Parathyroid adenoma (tissue), 2 donors: ENCODE measurements at regions not wholly inside any gene's neighbourhood (a gene's known extent, or its start where the extent isn't known, plus 50 kb on each side); places are given as distances from the start of the nearest gene placed in this dataset.

ENCODE experiments used
- H2AFZ ChIP-seq: fragments of 300-600 bp; sonication (generic); one replicate; pipeline ENCODE4 v1.7.0; 2017; ENCODE audit warnings: antibody characterized with exemption, mild to moderate bottlenecking
- H3K27ac ChIP-seq: fragments of 300-600 bp; sonication (generic); one replicate; pipeline ENCODE4 v1.7.0; 2017
- H3K27me3 ChIP-seq: fragments of 300-600 bp; sonication (generic); one replicate; pipeline ENCODE4 v1.7.0; 2017; ENCODE audit warnings: low read length; ENCODE audit not compliant: control insufficient read depth, insufficient read depth
- H3K36me3 ChIP-seq: fragments of 300-600 bp; sonication (generic); one replicate; pipeline ENCODE4 v1.7.0; 2017; ENCODE audit warnings: low read length; ENCODE audit not compliant: control insufficient read depth, insufficient read depth
- H3K4me1 ChIP-seq: fragments of 300-600 bp; sonication (generic); one replicate; pipeline ENCODE4 v1.7.0; 2017; ENCODE audit warnings: control low read depth
- H3K4me2 ChIP-seq: fragments of 300-600 bp; sonication (generic); one replicate; pipeline ENCODE4 v1.7.0; 2017; ENCODE audit warnings: low read length
- H3K4me3 ChIP-seq: fragments of 300-600 bp; sonication (generic); one replicate; pipeline ENCODE4 v1.7.0; 2017; ENCODE audit warnings: low read depth, low read length
- H3K79me2 ChIP-seq: fragments of 300-600 bp; sonication (generic); one replicate; pipeline ENCODE4 v1.7.0; 2017; ENCODE audit warnings: control low read depth
- H3K9ac ChIP-seq: fragments of 300-600 bp; sonication (generic); one replicate; pipeline ENCODE4 v1.7.0; 2017; ENCODE audit warnings: mild to moderate bottlenecking
- H3K9me3 ChIP-seq: fragments of 300-600 bp; sonication (generic); one replicate; pipeline ENCODE4 v1.7.0; 2017; ENCODE audit warnings: low read length; ENCODE audit not compliant: control insufficient read depth
- TF ChIP-seq, protein P1 (sequence below): fragments of 300-600 bp; sonication (generic); IDR thresholded peaks from one replicate; pipeline ENCODE4 v1.7.0; 2017; ENCODE audit warnings: antibody characterized with exemption, mild to moderate bottlenecking
- donor health status: primary hyperparathyroidism.

DNA sequence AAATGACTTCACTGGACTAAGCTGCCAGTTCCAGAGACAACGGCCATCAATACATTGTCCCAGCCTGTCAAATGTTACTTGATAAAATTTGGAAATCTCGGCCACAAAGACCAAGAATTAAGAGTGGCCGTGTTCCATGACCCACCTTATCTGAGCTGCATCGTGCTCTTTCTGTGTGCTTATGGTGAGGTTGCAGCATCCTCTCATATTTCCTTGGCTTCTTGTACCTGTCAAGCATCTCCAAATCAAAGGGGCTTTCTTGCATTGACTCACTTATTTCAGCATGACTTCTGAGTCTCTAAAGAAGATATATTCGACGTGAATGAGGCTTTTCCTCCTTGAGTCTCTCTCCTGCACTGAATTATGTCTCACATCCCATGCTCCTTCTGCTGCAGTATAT is 421.7 kb downstream of the MCTP2 start:
- Histone ChIP-seq H3K79me2 (no peaks in the 10 kb centered on the region), H3K9me3 (no peaks in the 10 kb centered on the region), H3K9ac (no peak overlapping the region), H3K4me3 (no peak overlapping the region), H3K4me2 (no peak overlapping the region), H3K36me3 (no peaks in the 10 kb centered on the region), H2AFZ (no peak overlapping the region), H3K4me1 (no peaks in the 10 kb centered on the region), H3K27ac (no peak overlapping the region), H3K27me3 (no peaks in the 10 kb centered on the region)
- TF ChIP-seq, protein P1, sequence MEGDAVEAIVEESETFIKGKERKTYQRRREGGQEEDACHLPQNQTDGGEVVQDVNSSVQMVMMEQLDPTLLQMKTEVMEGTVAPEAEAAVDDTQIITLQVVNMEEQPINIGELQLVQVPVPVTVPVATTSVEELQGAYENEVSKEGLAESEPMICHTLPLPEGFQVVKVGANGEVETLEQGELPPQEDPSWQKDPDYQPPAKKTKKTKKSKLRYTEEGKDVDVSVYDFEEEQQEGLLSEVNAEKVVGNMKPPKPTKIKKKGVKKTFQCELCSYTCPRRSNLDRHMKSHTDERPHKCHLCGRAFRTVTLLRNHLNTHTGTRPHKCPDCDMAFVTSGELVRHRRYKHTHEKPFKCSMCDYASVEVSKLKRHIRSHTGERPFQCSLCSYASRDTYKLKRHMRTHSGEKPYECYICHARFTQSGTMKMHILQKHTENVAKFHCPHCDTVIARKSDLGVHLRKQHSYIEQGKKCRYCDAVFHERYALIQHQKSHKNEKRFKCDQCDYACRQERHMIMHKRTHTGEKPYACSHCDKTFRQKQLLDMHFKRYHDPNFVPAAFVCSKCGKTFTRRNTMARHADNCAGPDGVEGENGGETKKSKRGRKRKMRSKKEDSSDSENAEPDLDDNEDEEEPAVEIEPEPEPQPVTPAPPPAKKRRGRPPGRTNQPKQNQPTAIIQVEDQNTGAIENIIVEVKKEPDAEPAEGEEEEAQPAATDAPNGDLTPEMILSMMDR, result no peak

GRCh38 chr15:94655249-94655880 is 424.0 kb downstream of the MCTP2 start:
- Histone ChIP-seq H3K9me3 (no peaks in the 10 kb centered on the region), H2AFZ (no peak overlapping the region), H3K9ac (no peak overlapping the region), H3K79me2 (no peaks in the 10 kb centered on the region), H3K4me3 (no peak overlapping the region), H3K4me1 (no peaks in the 10 kb centered on the region), H3K4me2 (no peak overlapping the region), H3K27ac (no peak overlapping the region), H3K27me3 (no peaks in the 10 kb centered on the region), H3K36me3 (no peaks in the 10 kb centered on the region)
- TF ChIP-seq, protein P1, result no peak

- H3K9me3 ChIP-seq, result no peaks in the 10 kb centered on the region
These were observed 434.5 kb downstream of the MCTP2 start for GRCh38 chr15:94665676-94666441.

DNA sequence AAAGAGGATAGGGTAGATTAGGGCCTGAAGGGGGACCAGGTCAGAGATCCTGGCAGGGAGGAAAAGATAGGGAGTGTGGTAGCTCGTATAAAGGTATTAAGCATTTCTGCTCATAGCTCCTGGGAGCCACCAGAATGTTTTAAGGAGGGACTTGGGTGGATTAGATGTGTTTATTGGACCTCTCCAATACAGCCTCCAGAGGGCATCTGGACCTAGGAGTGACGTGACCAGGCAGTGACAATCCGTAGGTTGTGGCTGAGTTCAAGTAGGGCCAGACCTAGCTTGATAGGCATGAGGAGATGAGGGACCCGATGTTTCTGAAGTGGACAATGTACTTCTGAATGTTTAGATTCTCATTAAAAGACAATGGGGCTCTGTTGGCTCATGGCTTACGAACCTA is 435.2 kb downstream of the MCTP2 start:
- no peaks in the 10 kb centered on the region for H3K79me2 ChIP-seq
- H3K4me3 ChIP-seq, result no peak overlapping the region
- H3K9ac ChIP-seq, result no peak overlapping the region
- no peak overlapping the region for H2AFZ ChIP-seq
- H3K36me3 ChIP-seq, result no peaks in the 10 kb centered on the region
- TF ChIP-seq, protein P1, result no peak
- no peaks in the 10 kb centered on the region for H3K27me3 ChIP-seq
- no peak overlapping the region for H3K4me2 ChIP-seq
- H3K4me1 ChIP-seq, result no peaks in the 10 kb centered on the region
- H3K27ac ChIP-seq, result no peak overlapping the region
- no peaks in the 10 kb centered on the region for H3K9me3 ChIP-seq

More at GRCh38 chr15:94665676-94666441, 434.5 kb downstream of the MCTP2 start:
- H2AFZ ChIP-seq, result no peak overlapping the region
- TF ChIP-seq, protein P1, result no peak
- H3K9ac ChIP-seq, result no peak overlapping the region
- H3K4me3 ChIP-seq, result no peak overlapping the region
- no peaks in the 10 kb centered on the region for H3K4me1 ChIP-seq
- no peaks in the 10 kb centered on the region for H3K79me2 ChIP-seq
- H3K4me2 ChIP-seq, result no peak overlapping the region
- no peaks in the 10 kb centered on the region for H3K36me3 ChIP-seq
- no peaks in the 10 kb centered on the region for H3K27me3 ChIP-seq
- no peak overlapping the region for H3K27ac ChIP-seq

GRCh38 chr15:94667109-94667508 is 435.7 kb downstream of the MCTP2 start:
- TF ChIP-seq, protein P1, result no peak
- H3K4me2 ChIP-seq, result no peak overlapping the region
- no peak overlapping the region for H2AFZ ChIP-seq
- H3K36me3 ChIP-seq, result no peaks in the 10 kb centered on the region
- H3K9ac ChIP-seq, result no peak overlapping the region
- H3K9me3 ChIP-seq, result no peaks in the 10 kb centered on the region
- H3K4me1 ChIP-seq, result no peaks in the 10 kb centered on the region
- H3K79me2 ChIP-seq, result no peaks in the 10 kb centered on the region
- H3K27ac ChIP-seq, result no peak overlapping the region
- no peaks in the 10 kb centered on the region for H3K27me3 ChIP-seq
- no peak overlapping the region for H3K4me3 ChIP-seq
